Cardiac fibroblast (primary cell): ENCODE measurements at regions not wholly inside any gene's neighbourhood (a gene's known extent, or its start where the extent isn't known, plus 50 kb on each side); places are given as distances from the start of the nearest gene placed in this dataset.

ENCODE experiments used
- DNase-seq, 2 donors: peaks; one replicate each; pipeline versions ENCODE4 v3.0.0 to v3.0.0-alpha.2; 2010; ENCODE audit warnings: low read depth in 2 of 2
- H3K4me3 ChIP-seq, 2 donors: replicated peaks in 1 of 2; 1 replicate in 1 of 2; 2 replicates in 1 of 2; pipeline ENCODE4 v1.5.1; 2011; ENCODE audit warnings: low read depth in 2 of 2, low read length in 2 of 2, mild to moderate bottlenecking in 2 of 2, moderate library complexity in 1 of 2
- TF ChIP-seq, protein P1 (sequence below): IDR thresholded peaks from one replicate; pipeline ENCODE4 v1.5.1; 2011; ENCODE audit warnings: low read depth, mild to moderate bottlenecking, low read length, inconsistent platforms

DNA sequence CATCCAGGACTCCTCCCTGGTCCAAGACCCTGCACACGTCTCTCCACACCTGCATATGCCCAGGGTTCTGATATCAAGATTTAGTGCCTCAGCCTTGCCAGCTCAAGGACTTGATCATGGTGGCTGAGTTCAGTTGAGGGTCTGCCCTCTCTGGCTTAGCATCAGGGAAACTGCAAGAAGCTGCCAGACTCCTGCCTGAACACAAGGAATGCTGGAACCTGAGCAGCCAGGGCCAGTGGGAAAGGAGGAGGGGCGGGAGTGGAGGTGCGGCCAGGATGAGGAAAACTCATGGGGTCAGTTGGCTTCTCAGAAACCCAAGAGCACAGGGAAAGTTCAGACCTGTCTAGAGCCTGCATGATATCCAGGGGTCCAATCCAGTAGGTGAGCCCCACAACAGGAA, 546.1 kb downstream of the BUD13 start:
- no peak for DNase-seq
- TF ChIP-seq, protein P1, sequence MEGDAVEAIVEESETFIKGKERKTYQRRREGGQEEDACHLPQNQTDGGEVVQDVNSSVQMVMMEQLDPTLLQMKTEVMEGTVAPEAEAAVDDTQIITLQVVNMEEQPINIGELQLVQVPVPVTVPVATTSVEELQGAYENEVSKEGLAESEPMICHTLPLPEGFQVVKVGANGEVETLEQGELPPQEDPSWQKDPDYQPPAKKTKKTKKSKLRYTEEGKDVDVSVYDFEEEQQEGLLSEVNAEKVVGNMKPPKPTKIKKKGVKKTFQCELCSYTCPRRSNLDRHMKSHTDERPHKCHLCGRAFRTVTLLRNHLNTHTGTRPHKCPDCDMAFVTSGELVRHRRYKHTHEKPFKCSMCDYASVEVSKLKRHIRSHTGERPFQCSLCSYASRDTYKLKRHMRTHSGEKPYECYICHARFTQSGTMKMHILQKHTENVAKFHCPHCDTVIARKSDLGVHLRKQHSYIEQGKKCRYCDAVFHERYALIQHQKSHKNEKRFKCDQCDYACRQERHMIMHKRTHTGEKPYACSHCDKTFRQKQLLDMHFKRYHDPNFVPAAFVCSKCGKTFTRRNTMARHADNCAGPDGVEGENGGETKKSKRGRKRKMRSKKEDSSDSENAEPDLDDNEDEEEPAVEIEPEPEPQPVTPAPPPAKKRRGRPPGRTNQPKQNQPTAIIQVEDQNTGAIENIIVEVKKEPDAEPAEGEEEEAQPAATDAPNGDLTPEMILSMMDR, result no peak
- no peak overlapping the region for H3K4me3 ChIP-seq

DNA sequence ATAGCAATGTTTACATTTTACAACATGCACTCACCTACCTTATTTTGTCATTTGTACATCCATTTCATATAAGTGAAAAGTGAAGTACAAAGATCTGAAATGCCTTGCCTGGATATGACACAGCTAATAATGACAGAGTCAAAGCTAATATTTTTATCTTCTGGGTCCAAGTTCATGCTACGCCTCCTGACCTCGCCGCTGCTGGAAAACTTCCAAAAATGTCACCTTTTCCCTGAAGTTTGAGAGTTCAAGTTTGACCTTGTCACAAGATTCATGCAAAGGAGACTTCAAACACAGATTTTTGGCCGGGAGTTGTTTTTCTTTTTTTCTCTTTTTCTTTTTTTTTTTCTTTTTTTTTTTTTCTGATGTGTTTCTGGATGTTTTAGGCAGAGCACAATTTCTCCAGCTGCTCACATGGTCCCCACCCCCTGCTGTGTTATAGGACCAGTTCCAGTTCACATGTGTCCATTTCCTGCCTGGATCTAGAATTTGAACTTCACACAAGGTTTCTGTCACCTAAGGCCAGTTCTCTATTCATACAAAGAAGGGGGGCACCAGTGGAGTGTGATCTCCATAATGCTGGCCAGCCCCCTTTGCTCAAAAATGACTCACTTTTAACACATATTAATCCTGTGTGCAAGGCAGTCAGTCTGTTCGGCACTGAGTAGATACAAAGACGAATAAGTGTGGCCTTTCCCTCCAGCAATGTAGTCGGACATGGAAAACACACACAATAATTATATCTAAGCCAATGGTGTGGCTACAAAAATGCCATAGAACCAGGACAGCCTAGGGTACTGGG, 546.8 kb downstream of the BUD13 start:
- TF ChIP-seq, protein P1, result no peak
- H3K4me3 ChIP-seq, result no peak overlapping the region
- DNase-seq, result no peak

DNA sequence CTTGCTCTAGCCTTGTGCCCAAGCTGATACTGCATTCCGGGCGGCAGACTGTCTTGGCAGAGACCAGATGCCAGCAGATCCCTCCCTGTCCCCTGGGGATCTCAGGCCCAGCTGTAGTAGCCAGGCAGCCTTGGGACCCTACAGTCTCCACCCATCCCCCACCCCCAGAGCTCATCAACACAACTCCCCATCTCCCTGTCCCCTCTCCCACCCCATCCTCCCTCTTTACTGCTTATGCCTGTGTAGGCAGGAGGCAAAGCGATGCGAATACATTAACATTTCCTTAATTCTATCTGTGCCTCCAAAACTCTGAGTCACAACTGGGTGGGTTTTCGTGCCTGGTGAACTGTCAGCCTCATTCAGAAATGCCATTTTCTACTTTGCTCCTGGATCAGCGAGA, 547.6 kb downstream of the BUD13 start:
- DNase-seq, result no peak
- no peak overlapping the region for H3K4me3 ChIP-seq
- TF ChIP-seq, protein P1, result no peak

DNA sequence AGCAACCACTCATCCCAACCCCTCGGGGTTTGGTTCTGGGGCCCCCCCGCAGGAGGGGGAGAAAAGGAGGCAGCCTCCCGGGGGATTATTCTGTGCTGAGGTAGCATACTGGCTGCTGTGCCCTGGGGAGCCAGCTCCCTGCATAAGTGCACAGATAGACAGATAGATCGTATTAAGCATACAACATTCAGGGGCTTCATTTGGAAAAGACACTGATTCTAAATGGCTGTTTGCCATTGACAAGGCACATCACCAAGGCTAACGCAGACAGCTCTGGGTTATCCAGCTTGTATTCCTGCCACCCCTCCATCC, 547.9 kb downstream of the BUD13 start:
- DNase-seq, result no peak
- TF ChIP-seq, protein P1, result no peak
- no peak overlapping the region for H3K4me3 ChIP-seq

DNA sequence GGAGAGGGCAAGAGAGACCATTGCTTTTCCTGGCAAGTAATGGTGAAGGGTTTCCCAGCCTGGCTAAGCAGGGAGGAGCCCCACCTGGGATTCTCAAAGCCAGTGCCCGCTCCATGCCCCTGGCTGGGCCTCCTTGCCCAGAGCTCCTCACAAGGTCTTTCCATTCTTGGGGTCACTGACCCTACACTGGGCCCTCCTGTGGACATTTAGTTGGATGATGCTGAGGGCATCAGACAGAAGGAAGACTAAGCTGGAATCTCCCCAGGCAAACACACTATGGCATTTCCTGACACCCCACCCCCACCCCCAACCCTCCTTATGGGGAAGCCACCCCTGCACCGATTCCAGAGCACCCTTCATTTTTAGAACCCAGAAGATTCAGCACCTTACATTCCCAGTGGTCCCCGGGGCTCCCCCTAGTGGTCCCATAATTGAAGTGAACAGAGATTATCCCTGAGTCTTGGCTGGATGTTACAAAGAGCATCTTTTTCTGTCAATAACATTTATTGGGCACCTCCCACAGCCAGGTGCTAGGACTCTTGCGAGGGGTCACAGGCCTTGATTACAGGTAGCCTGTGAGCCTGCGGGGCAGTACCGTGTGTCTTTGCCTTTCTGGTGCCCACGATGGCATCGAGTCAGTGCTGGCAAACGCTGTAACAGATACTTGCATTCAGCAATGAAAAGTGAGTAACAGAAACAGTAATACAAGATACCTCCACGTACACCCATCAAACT, 548.5 kb downstream of the BUD13 start:
- peak; percentile 40 to 43 for DNase-seq
- no peak overlapping the region for H3K4me3 ChIP-seq
- TF ChIP-seq, protein P1, result peak; percentile 63

DNA sequence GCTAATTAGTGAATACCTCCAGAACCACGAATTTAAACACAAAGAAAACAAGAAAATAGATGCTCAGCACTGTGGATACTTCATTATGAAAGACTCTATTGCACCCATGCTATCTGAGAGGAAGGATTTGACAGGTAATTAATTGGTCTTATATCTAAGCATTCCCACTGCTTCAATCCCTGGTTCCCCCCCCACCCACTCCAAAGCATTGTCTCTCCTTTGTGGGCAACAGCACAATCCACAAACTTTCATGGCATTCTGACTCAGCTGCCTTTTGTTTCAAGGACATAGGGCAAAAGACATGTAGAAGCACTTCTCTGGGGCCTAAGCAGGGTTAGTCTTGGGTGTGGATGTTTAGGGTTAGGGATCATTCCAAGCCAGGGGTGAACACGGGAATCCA, 551.4 kb downstream of the BUD13 start:
- H3K4me3 ChIP-seq, result no peak overlapping the region
- TF ChIP-seq, protein P1, result no peak
- no peak for DNase-seq
